AG08396 (cell line): ENCODE measurements at regions not wholly inside any gene's neighbourhood (a gene's known extent, or its start where the extent isn't known, plus 50 kb on each side); places are given as distances from the start of the nearest gene placed in this dataset.
"Not testable (repeated sequence)": the region's sequence is repeated elsewhere in the genome, so short reads cannot be mapped to it uniquely, and the experiment has no call there.

Experiments
- DNase-seq: peaks from one replicate; pipeline ENCODE4 v3.0.0; 2012; ENCODE audit warnings: low spot score, mixed read lengths

GRCh38 chr6:144922120-144922722 is 637.1 kb downstream of the UTRN start:
- peak; percentile 46 for DNase-seq

- not testable (repeated sequence) for DNase-seq
These were observed 637.8 kb downstream of the UTRN start for GRCh38 chr6:144922771-144923490.

- not testable (repeated sequence) for DNase-seq
These were observed 638.3 kb downstream of the UTRN start for GRCh38 chr6:144923491-144923787.

- no peak for DNase-seq
These were observed 643.7 kb downstream of the UTRN start for GRCh38 chr6:144928847-144929246.

- no peak for DNase-seq
These were observed 644.1 kb downstream of the UTRN start for GRCh38 chr6:144929262-144929661.

- peak; percentile 21 for DNase-seq
These were observed 646.3 kb downstream of the UTRN start for GRCh38 chr6:144931172-144932035.

GRCh38 chr6:144932621-144933020 is 647.5 kb downstream of the UTRN start:
- no peak for DNase-seq

GRCh38 chr6:144935181-144935580 is 650.0 kb downstream of the UTRN start:
- no peak for DNase-seq

GRCh38 chr6:144935661-144936060 is 650.5 kb downstream of the UTRN start:
- no peak for DNase-seq

- no peak for DNase-seq
These were observed 651.6 kb downstream of the UTRN start for GRCh38 chr6:144936764-144937163.

GRCh38 chr6:144939921-144940320 is 654.8 kb downstream of the UTRN start:
- DNase-seq, result no peak

- DNase-seq, result no peak
These were observed 659.0 kb downstream of the UTRN start for GRCh38 chr6:144944106-144944505.

GRCh38 chr6:144947398-144947976 is 662.4 kb downstream of the UTRN start:
- DNase-seq, result no peak

- no peak for DNase-seq
These were observed 666.7 kb downstream of the UTRN start for GRCh38 chr6:144951730-144952437.

GRCh38 chr6:144952456-144953240 is 667.5 kb downstream of the UTRN start:
- DNase-seq, result no peak

- peak; percentile 40 for DNase-seq
These were observed 668.6 kb downstream of the UTRN start for GRCh38 chr6:144953552-144954240.

GRCh38 chr6:144954241-144954556 is 669.1 kb downstream of the UTRN start:
- DNase-seq, result no peak

GRCh38 chr6:144955392-144955791 is 670.3 kb downstream of the UTRN start:
- no peak for DNase-seq

- DNase-seq, result no peak
These were observed 670.7 kb downstream of the UTRN start for GRCh38 chr6:144955859-144956258.

GRCh38 chr6:144956697-144957096 is 671.6 kb downstream of the UTRN start:
- not testable (repeated sequence) for DNase-seq
